GM12878 (cell line): ENCODE measurements at regions not wholly inside any gene's neighbourhood (a gene's known extent, or its start where the extent isn't known, plus 50 kb on each side); places are given as distances from the start of the nearest gene placed in this dataset.

ENCODE experiments used
- ATAC-seq: fragments of 200-7000 bp; cut with Tn5 transposase; 3 replicates; pipeline ENCODE4 v1.9.1; 2020; ENCODE audit warnings: mild to moderate bottlenecking, moderate library complexity
- BruUV-seq: library from RNA; stranded (reverse); fragments of 400-500 nt; replicated peaks from 2 replicates; lab custom pipeline; 2021; lab: Mats Ljungman, UMichigan
- CTCF ChIA-PET: fragments of 300-600 bp; sonication (Branson Sonifier 250); formaldehyde crosslinking; extraction: SDS; loops from one replicate; lab custom pipeline; 2021; ENCODE audit warnings: inconsistent platforms; lab: Yijun Ruan, JAX
- POLR2A ChIA-PET: fragments of 350-600 bp; formaldehyde crosslinking; extraction: SDS; loops from one replicate; lab custom pipeline; 2021; ENCODE audit warnings: inconsistent platforms; lab: Charles Lee
- RAD21 ChIA-PET: fragments of 300-600 bp; sonication (Branson Sonifier 250); formaldehyde crosslinking; loops from one replicate; lab custom pipeline; 2023; ENCODE audit warnings: antibody characterized with exemption; ENCODE audit not compliant: unreplicated experiment; lab: Charles Lee
- SMC1A ChIA-PET: fragments of 300-600 bp; sonication (Branson Sonifier 250); formaldehyde crosslinking; loops from one replicate; lab custom pipeline; 2023; ENCODE audit not compliant: unreplicated experiment, uncharacterized antibody; lab: Charles Lee
- DNase-seq: peaks from one replicate; pipeline ENCODE4 v3.0.0-alpha.2; 2011; ENCODE audit warnings: low read depth, low spot score
- FAIRE-seq: peaks from 3 replicates; lab custom pipeline; 2011; peaks lifted over from hg19 to GRCh38; lab: Jason Lieb, UNC
- H2AFZ ChIP-seq: 2 replicates; pipeline ENCODE4 v1.6.0; 2011; ENCODE audit warnings: low read depth, low read length, control low read depth; ENCODE audit not compliant: control insufficient read depth
- H3K27ac ChIP-seq: 2 replicates; pipeline ENCODE4 v1.5.1; 2011; ENCODE audit warnings: control low read depth; ENCODE audit not compliant: control insufficient read depth, insufficient read depth
- H3K27me3 ChIP-seq, 2 experiments: replicated peaks in 1 of 2; 2 replicates each; pipeline versions ENCODE4 v1.6.0 to v1.6.1; 2011; ENCODE audit warnings: low read length in 1 of 2; ENCODE audit not compliant: control insufficient read depth in 2 of 2, insufficient read depth in 2 of 2
- H3K36me3 ChIP-seq, 2 experiments: 2 replicates each; pipeline ENCODE4 v1.5.1; 2011; ENCODE audit warnings: low read length in 1 of 2; ENCODE audit not compliant: control insufficient read depth in 2 of 2, insufficient read depth in 2 of 2
- H3K4me1 ChIP-seq: 2 replicates; pipeline ENCODE4 v1.6.1; 2011; ENCODE audit warnings: mild to moderate bottlenecking, low read length, moderate library complexity, mixed read lengths; ENCODE audit not compliant: control insufficient read depth, insufficient read depth
- H3K4me2 ChIP-seq: 2 replicates; pipeline ENCODE4 v1.6.0; 2011; ENCODE audit warnings: control low read depth; ENCODE audit not compliant: control insufficient read depth, insufficient read depth
- H3K4me3 ChIP-seq: fragments of 200-600 bp; sonication (generic); 2 replicates; pipeline ENCODE4 v1.5.1; 2016
- H3K79me2 ChIP-seq: 2 replicates; pipeline ENCODE4 v1.6.0; 2011; ENCODE audit warnings: low read length; ENCODE audit not compliant: control insufficient read depth, insufficient read depth
- H3K9ac ChIP-seq: 2 replicates; pipeline ENCODE4 v1.8.0; 2011; ENCODE audit warnings: low read length, control low read depth, mixed read lengths; ENCODE audit not compliant: control insufficient read depth, insufficient read depth
- H3K9me3 ChIP-seq: replicated peaks from 3 replicates; pipeline ENCODE4 v1.5.1; 2011; ENCODE audit warnings: mild to moderate bottlenecking, low read length; ENCODE audit not compliant: control insufficient read depth, insufficient read depth
- H4K20me1 ChIP-seq: 2 replicates; pipeline ENCODE4 v1.6.0; 2011; ENCODE audit not compliant: control insufficient read depth, insufficient read depth
- CHD1 ChIP-seq: IDR thresholded peaks from 2 replicates; pipeline ENCODE4 v1.6.1; 2012; ENCODE audit warnings: low read depth, low read length, improper control_type of control experiment
- IRF4 ChIP-seq: IDR thresholded peaks from 2 replicates; pipeline ENCODE4 v1.6.1; 2011; ENCODE audit warnings: low read depth, low read length
- KDM1A ChIP-seq: fragments of 200-600 bp; sonication (generic); IDR thresholded peaks from 2 replicates; pipeline ENCODE4 v1.6.1; 2016; ENCODE audit warnings: borderline replicate concordance
- MLLT1 ChIP-seq: fragments of 450-650 bp; IDR thresholded peaks from 2 replicates; pipeline ENCODE4 v1.6.1; 2016; ENCODE audit warnings: mild to moderate bottlenecking
- PML ChIP-seq: IDR thresholded peaks from 2 replicates; pipeline ENCODE4 v1.6.1; 2012; ENCODE audit warnings: low read length, inconsistent platforms
- POU2F2 ChIP-seq: IDR thresholded peaks from 3 replicates; pipeline ENCODE4 v1.6.1; 2011; ENCODE audit warnings: low read depth, mild to moderate bottlenecking, low read length, borderline replicate concordance
- REST ChIP-seq: IDR thresholded peaks from 2 replicates; pipeline ENCODE4 v1.6.1; 2012; ENCODE audit warnings: mild to moderate bottlenecking, low read depth, low read length
- RFX5 ChIP-seq: IDR thresholded peaks from 2 replicates; pipeline ENCODE4 v1.6.1; 2011; ENCODE audit warnings: low read depth, low read length, improper control_type of control experiment
- WGBS: methylation state at CpG from one replicate; pipeline ENCODE4 v1.1.6; 2016; ENCODE audit warnings: low lambda C conversion rate; ENCODE audit not compliant: insufficient replicate concordance, insufficient coverage; ENCODE audit errors: missing lambda C conversion rate; 5-methylcytosine and 5-hydroxymethylcytosine counted together
- in situ Hi-C: fragments of 300-500 bp; cut with MboI; formaldehyde crosslinking; loops from 9 replicates; pipeline ENCODE4 v1.14.3; 2018; ENCODE audit warnings: mixed read lengths
- intact Hi-C: fragments of 100-400 bp; cut with micrococcal nuclease; formaldehyde crosslinking; loops from one replicate; pipeline ENCODE4 v1.14.2; 2022; ENCODE audit not compliant: unreplicated experiment

DNA sequence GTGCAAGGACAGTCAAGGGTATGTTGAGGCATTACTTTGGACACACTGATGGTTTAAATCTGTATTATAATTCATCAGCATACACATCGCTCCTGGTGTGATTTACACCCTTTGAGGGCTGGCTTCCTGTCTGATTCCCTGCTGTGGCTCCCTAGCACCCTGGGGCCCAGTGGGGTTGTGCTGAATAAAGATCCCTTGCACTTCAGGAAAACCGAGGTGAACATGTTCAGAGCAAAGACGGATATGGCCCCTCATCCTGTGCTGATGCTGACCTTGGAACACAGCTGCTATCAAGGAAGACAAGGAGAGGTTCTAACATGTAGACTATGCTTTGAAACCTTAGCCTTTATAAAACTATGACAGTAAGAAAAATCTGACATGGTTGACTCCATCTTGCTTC, 84.6 kb upstream of the UNC5B start:
- no peaks in the 10 kb centered on the region for H3K9me3 ChIP-seq
- intact Hi-C loops: no loop called here
- BruUV-seq: no TSS peak
- FAIRE-seq (no peak), DNase-seq (no peak), ATAC-seq (no peak)
- no peak overlapping the region for H3K4me3 ChIP-seq
- SMC1A ChIA-PET: no interaction called here
- H3K4me2 ChIP-seq: no peak overlapping the region
- no peaks in the 10 kb centered on the region for H3K36me3 ChIP-seq
- TF ChIP-seq REST: no peak
- no peak for TF ChIP-seq KDM1A
- TF ChIP-seq POU2F2: no peak
- no peak for TF ChIP-seq IRF4
- TF ChIP-seq CHD1: no peak
- TF ChIP-seq MLLT1: no peak
- no peak for TF ChIP-seq PML
- TF ChIP-seq RFX5: no peak
- H3K27me3 ChIP-seq: no peaks in the 10 kb centered on the region; a peak in 3 of 4 replicates
- CTCF ChIA-PET: no interaction called here
- H2AFZ ChIP-seq: no peak overlapping the region
- POLR2A ChIA-PET: no interaction called here
- H3K79me2 ChIP-seq: no peaks in the 10 kb centered on the region
- H4K20me1 ChIP-seq: no peaks in the 10 kb centered on the region
- in situ Hi-C loops: no loop called here
- RAD21 ChIA-PET: no interaction called here
- no peaks in the 10 kb centered on the region for H3K4me1 ChIP-seq
- H3K9ac ChIP-seq: no peak overlapping the region
- WGBS: 13% methylated on average over 3 of the region's 3 CpGs
- H3K27ac ChIP-seq: no peak overlapping the region
